K562 (cell line): ENCODE measurements at regions not wholly inside any gene's neighbourhood (a gene's known extent, or its start where the extent isn't known, plus 50 kb on each side); places are given as distances from the start of the nearest gene placed in this dataset.

Experiments
- ATAC-seq: fragments of 200-7000 bp; cut with Tn5 transposase; 3 replicates; pipeline ENCODE4 v1.9.1; 2020; ENCODE audit warnings: moderate library complexity
- BruUV-seq: library from RNA; stranded (reverse); fragments of 400-500 nt; replicated peaks from 2 replicates; lab custom pipeline; 2021; lab: Mats Ljungman, UMichigan
- CTCF ChIA-PET: fragments of 300-600 bp; formaldehyde crosslinking; extraction: SDS; loops from one replicate; lab custom pipeline; 2021; ENCODE audit warnings: low intra/inter-chr PET ratio; lab: Yijun Ruan, JAX
- POLR2A ChIA-PET: fragments of 300-600, 350-650 bp; sonication (Branson Sonifier 250); formaldehyde crosslinking; extraction: SDS; loops from one replicate; lab custom pipeline; 2021; ENCODE audit warnings: antibody characterized with exemption, inconsistent platforms; lab: Yijun Ruan, JAX
- DNase-seq, 4 experiments: peaks; one replicate each; pipeline versions ENCODE4 v3.0.0 to v3.0.0-alpha.2; 2011 to 2018; ENCODE audit warnings: low spot score in 3 of 4, mixed read lengths in 3 of 4; ENCODE audit errors: extremely low read depth in 1 of 4
- FAIRE-seq: peaks from 2 replicates; lab custom pipeline; 2011; peaks lifted over from hg19 to GRCh38; lab: Jason Lieb, UNC
- H2AFZ ChIP-seq: 2 replicates; pipeline ENCODE4 v1.6.0; 2011; ENCODE audit warnings: low read depth, low read length, control low read depth, inconsistent platforms
- H3K27ac ChIP-seq: fragments of 200-600 bp; 3 replicates; pipeline ENCODE4 v1.8.0; 2011; ENCODE audit warnings: low read depth, mild to moderate bottlenecking, control low read depth, inconsistent platforms, low read length, moderate library complexity, mixed read lengths; ENCODE audit errors: extremely low read depth
- H3K27me3 ChIP-seq, 2 experiments: fragments of 300-600 bp in 1 of 2; 2 replicates in 1 of 2; 3 replicates in 1 of 2; pipeline versions ENCODE4 v1.6.0 to v1.8.0; 2011; ENCODE audit warnings: inconsistent platforms in 2 of 2, low read length in 2 of 2, mild to moderate bottlenecking in 1 of 2, mixed read lengths in 1 of 2, moderate library complexity in 1 of 2; ENCODE audit not compliant: control insufficient read depth in 2 of 2, insufficient read depth in 2 of 2
- H3K36me3 ChIP-seq: fragments of 300-600 bp; 3 replicates; pipeline ENCODE4 v1.8.0; 2011; ENCODE audit warnings: mild to moderate bottlenecking, low read length, inconsistent platforms; ENCODE audit not compliant: control insufficient read depth, insufficient read depth
- H3K4me1 ChIP-seq, 2 experiments: fragments of 200-600 bp in 1 of 2; replicated peaks in 1 of 2; 2 replicates in 1 of 2; 3 replicates in 1 of 2; pipeline versions ENCODE4 v1.5.1 to v1.8.0; 2011; ENCODE audit warnings: inconsistent platforms in 2 of 2, low read length in 2 of 2, mild to moderate bottlenecking in 1 of 2, mixed read lengths in 1 of 2, moderate library complexity in 1 of 2; ENCODE audit not compliant: control insufficient read depth in 2 of 2, insufficient read depth in 2 of 2
- H3K4me2 ChIP-seq: 2 replicates; pipeline ENCODE4 v1.6.1; 2011; ENCODE audit warnings: low read length, control low read depth, inconsistent platforms, mixed read lengths; ENCODE audit not compliant: insufficient read depth
- H3K4me3 ChIP-seq: fragments of 200-600 bp; sonication (generic), shearing (Covaris generic); 2 replicates; pipeline ENCODE4 v1.5.1; 2016; ENCODE audit warnings: control low read depth, inconsistent platforms
- H3K79me2 ChIP-seq: fragments of 200-600 bp; 3 replicates; pipeline ENCODE4 v1.8.0; 2011; ENCODE audit warnings: low read length, inconsistent platforms; ENCODE audit not compliant: control insufficient read depth, insufficient read depth
- H3K9ac ChIP-seq, 2 experiments: 2 replicates each; pipeline versions ENCODE4 v1.6.0 to v1.6.1; 2011; ENCODE audit warnings: low read depth in 2 of 2, low read length in 2 of 2, control low read depth in 1 of 2, inconsistent platforms in 1 of 2, mild to moderate bottlenecking in 1 of 2, mixed read lengths in 1 of 2; ENCODE audit not compliant: insufficient read depth in 1 of 2
- H3K9me1 ChIP-seq: one replicate; pipeline ENCODE4 v1.6.0; 2011; ENCODE audit warnings: inconsistent platforms, mild to moderate bottlenecking, low read length, moderate library complexity; ENCODE audit not compliant: control insufficient read depth, insufficient read depth
- H3K9me3 ChIP-seq: replicated peaks from 2 replicates; pipeline ENCODE4 v1.5.1; 2011; ENCODE audit warnings: low read depth, low read length, inconsistent platforms; ENCODE audit not compliant: control insufficient read depth, insufficient read depth
- H4K20me1 ChIP-seq: replicated peaks from 2 replicates; pipeline ENCODE4 v1.6.1; 2011; ENCODE audit warnings: low read length, inconsistent platforms, mixed read lengths; ENCODE audit not compliant: control insufficient read depth, insufficient read depth
- CBX2 ChIP-seq: fragments of 200-600 bp; sonication (generic); IDR thresholded peaks from one replicate; pipeline ENCODE4 v1.6.1; 2012; ENCODE audit warnings: mild to moderate bottlenecking, low read length, inconsistent platforms; ENCODE audit not compliant: insufficient read depth, poor library complexity, severe bottlenecking
- CBX3 ChIP-seq, 2 experiments: IDR thresholded peaks; 1 replicate in 1 of 2; 2 replicates in 1 of 2; pipeline ENCODE4 v1.6.1; 2012; ENCODE audit warnings: inconsistent platforms in 2 of 2, low read length in 2 of 2, borderline replicate concordance in 1 of 2, control low read depth in 1 of 2
- CREB1 ChIP-seq, 2 experiments: sonication (generic) in 1 of 2; formaldehyde crosslinking in 1 of 2; IDR thresholded peaks; 2 replicates each; pipeline versions ENCODE4 v1.6.1 to v1.8.0; 2012 to 2022; ENCODE audit warnings: inconsistent platforms in 1 of 2, mild to moderate bottlenecking in 1 of 2, missing genetic modification reagents in 1 of 2, moderate library complexity in 1 of 2
- ELF1 ChIP-seq: fragments of 200-800 bp; sonication (Bioruptor generic); IDR thresholded peaks from 2 replicates; pipeline ENCODE4 v1.6.1; 2016; ENCODE audit warnings: missing genetic modification characterization, missing compliant biosample characterization
- HDAC1 ChIP-seq, 2 experiments: fragments of 450-650 bp; IDR thresholded peaks; 2 replicates each; pipeline ENCODE4 v1.6.1; 2016 to 2017; ENCODE audit warnings: inconsistent platforms in 1 of 2, mild to moderate bottlenecking in 1 of 2, moderate library complexity in 1 of 2
- MED1 ChIP-seq: sonication (generic); formaldehyde crosslinking; IDR thresholded peaks from 2 replicates; pipeline ENCODE4 v1.8.1; 2023; ENCODE audit warnings: missing genetic modification reagents, borderline replicate concordance
- NONO ChIP-seq, 2 experiments: fragments of 200-400 bp in 1 of 2; fragments of 450-650 bp in 1 of 2; formaldehyde crosslinking in 1 of 2; IDR thresholded peaks; 2 replicates each; pipeline ENCODE4 v1.6.1; 2017; ENCODE audit warnings: low read depth in 2 of 2, mild to moderate bottlenecking in 2 of 2, moderate library complexity in 2 of 2, low read length in 1 of 2
- PML ChIP-seq: IDR thresholded peaks from 2 replicates; pipeline ENCODE4 v1.6.1; 2012; ENCODE audit warnings: low read length, inconsistent platforms
- RBM14 ChIP-seq: fragments of 200-400 bp; formaldehyde crosslinking; IDR thresholded peaks from 2 replicates; pipeline ENCODE4 v1.6.1; 2018; ENCODE audit warnings: low read depth, mild to moderate bottlenecking, low read length, moderate library complexity, borderline replicate concordance; ENCODE audit not compliant: insufficient read depth
- RNF2 ChIP-seq: sonication (generic); IDR thresholded peaks from 2 replicates; pipeline ENCODE4 v1.6.1; 2016
- SNIP1 ChIP-seq: fragments of 450-650 bp; IDR thresholded peaks from 2 replicates; pipeline ENCODE4 v1.7.1; 2017; ENCODE audit warnings: low read depth, mild to moderate bottlenecking
- TRIM24 ChIP-seq, 2 experiments: fragments of 450-650 bp; IDR thresholded peaks; 2 replicates each; pipeline ENCODE4 v1.6.1; 2016
- ZBTB5 ChIP-seq: fragments of 450-650 bp; IDR thresholded peaks from 2 replicates; pipeline ENCODE4 v1.6.1; 2017; ENCODE audit warnings: antibody characterized with exemption
- ZNF175 ChIP-seq: fragments of 200-800 bp; sonication (Bioruptor generic); IDR thresholded peaks from 2 replicates; pipeline ENCODE4 v1.6.1; 2016; ENCODE audit warnings: low read depth, mild to moderate bottlenecking, missing genetic modification characterization, missing compliant biosample characterization
- ZNF212 ChIP-seq: fragments of 450-650 bp; formaldehyde crosslinking; IDR thresholded peaks from 2 replicates; pipeline ENCODE4 v1.4.0; 2020; ENCODE audit warnings: mild to moderate bottlenecking
- ZNF583 ChIP-seq: fragments of 250-450 bp; sonication (Bioruptor Pico); IDR thresholded peaks from 2 replicates; pipeline ENCODE4 v1.4.0; 2020
- whole genome bisulfite sequencing: fragments of 100-300 bp; shearing (Covaris generic); methylation state at CpG from one replicate; pipeline ENCODE4 v1.1.6; 2016; ENCODE audit warnings: low coverage, mixed read lengths; ENCODE audit not compliant: insufficient coverage; ENCODE audit errors: missing lambda C conversion rate; 5-methylcytosine and 5-hydroxymethylcytosine counted together
- in situ Hi-C: fragments of 300-500 bp; cut with MboI; formaldehyde crosslinking; loops from 4 replicates; pipeline ENCODE4 v1.15.0; 2018; ENCODE audit warnings: inconsistent platforms, mixed read lengths
- intact Hi-C: fragments of 100-400 bp; cut with micrococcal nuclease; formaldehyde crosslinking; loops from 2 replicates; pipeline ENCODE4 v1.14.2; 2022
- TF ChIP-seq, protein P1 (sequence below): fragments of 250-450 bp; sonication (Bioruptor Pico); IDR thresholded peaks from 2 replicates; pipeline ENCODE4 v1.8.0; 2022; ENCODE audit warnings: inconsistent platforms
- TF ChIP-seq, protein P2 (sequence below): fragments of 450-650 bp; formaldehyde crosslinking; conservative IDR thresholded peaks from 2 replicates; pipeline ENCODE4 v1.4.0; 2022; ENCODE audit warnings: mild to moderate bottlenecking, missing genetic modification characterization

DNA sequence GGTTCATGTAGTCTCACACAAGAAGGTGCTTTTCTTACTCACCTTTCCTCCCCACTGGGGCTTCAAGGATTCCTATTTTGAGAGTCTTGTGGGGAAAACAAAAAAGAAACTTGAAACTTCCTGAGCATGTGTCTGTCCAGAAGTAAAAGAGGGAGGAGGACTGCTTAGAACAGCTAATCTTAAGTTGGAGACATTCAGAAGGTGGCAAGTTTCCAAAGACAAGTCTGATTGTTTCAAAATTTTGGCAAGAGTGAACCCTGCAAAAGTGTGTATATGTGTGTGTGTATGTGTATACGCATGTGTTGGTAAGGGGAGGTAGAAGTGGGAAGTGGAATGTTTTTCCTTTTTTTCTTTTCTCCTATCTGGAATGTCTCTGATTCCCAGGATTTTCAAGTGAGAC is 189.0 kb upstream of the FRMPD4 start (continued):
- no peak for TF ChIP-seq NONO (IDR thresholded peaks at IDR 0.05; ENCODE audit: low read depth in 2 of 2, low read length in 1 of 2)
- no peak for TF ChIP-seq TRIM24 (IDR thresholded peaks at IDR 0.05)
- TF ChIP-seq CBX3 (IDR thresholded peaks at IDR 0.05; ENCODE audit: borderline replicate concordance in 1 of 2, low read length in 2 of 2), result no peak

DNA sequence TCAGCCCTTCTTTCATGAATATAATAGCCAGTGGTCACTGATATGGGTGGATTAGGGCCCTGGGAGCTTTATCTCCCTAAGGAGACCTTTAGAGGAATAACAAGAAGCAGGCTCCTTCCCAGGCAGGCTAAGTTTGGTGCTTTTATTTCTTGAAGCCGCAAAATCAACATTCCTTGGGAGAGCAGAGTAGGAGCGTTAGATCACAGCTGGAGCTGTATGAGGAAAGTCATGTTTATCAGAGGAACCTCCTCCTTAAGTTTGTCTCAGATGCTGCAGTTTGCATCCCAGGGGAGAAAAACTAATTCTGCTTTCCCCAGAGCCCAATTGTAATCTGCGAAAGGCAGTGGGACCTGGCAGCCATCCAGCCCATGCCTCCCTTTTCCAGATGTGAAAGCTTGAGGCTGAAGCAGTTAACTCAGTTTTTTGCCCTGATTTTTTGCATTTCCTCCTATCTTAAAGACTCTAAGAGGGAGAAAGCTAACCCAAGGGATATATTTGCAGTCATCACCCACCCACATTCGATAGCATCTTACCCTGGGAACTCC is 186.0 kb upstream of the FRMPD4 start:
- Histone ChIP-seq H3K27ac (no peak overlapping the region), H3K4me2 (no peak overlapping the region), H2AFZ (no peak overlapping the region), H3K79me2 (no peaks in the 10 kb centered on the region), H3K9me3 (no peaks in the 10 kb centered on the region), H3K36me3 (no peaks in the 10 kb centered on the region), H3K27me3 (no peaks in the 10 kb centered on the region), H3K4me1 (no peaks in the 10 kb centered on the region), H3K9me1 (no peaks in the 10 kb centered on the region), H3K4me3 (no peak overlapping the region), H4K20me1 (no peaks in the 10 kb centered on the region), H3K9ac (no peak overlapping the region)
- ATAC-seq (no peak), FAIRE-seq (no peak), DNase-seq (no peak)
- ChIA-PET POLR2A (no interaction called here), CTCF (no interaction called here)
- intact Hi-C loops (no loop called here), in situ Hi-C loops (no loop called here)
- no TSS peak for BruUV-seq
- 0% methylated on average over 4 of the region's 4 CpGs for WGBS
- no peak for TF ChIP-seq CBX2
- no peak for TF ChIP-seq ZBTB5
- no peak for TF ChIP-seq ELF1
- TF ChIP-seq ZNF583, result no peak
- no peak for TF ChIP-seq PML
- no peak for TF ChIP-seq CREB1 (IDR thresholded peaks at IDR 0.05)
- TF ChIP-seq CREB1 (CRISPR knock-in tag; IDR thresholded peaks at IDR 0.05), result no peak
- TF ChIP-seq, protein P1, sequence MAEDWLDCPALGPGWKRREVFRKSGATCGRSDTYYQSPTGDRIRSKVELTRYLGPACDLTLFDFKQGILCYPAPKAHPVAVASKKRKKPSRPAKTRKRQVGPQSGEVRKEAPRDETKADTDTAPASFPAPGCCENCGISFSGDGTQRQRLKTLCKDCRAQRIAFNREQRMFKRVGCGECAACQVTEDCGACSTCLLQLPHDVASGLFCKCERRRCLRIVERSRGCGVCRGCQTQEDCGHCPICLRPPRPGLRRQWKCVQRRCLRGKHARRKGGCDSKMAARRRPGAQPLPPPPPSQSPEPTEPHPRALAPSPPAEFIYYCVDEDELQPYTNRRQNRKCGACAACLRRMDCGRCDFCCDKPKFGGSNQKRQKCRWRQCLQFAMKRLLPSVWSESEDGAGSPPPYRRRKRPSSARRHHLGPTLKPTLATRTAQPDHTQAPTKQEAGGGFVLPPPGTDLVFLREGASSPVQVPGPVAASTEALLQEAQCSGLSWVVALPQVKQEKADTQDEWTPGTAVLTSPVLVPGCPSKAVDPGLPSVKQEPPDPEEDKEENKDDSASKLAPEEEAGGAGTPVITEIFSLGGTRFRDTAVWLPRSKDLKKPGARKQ (CRISPR knock-in tag), result no peak
- TF ChIP-seq HDAC1 (IDR thresholded peaks at IDR 0.05), result no peak
- no peak for TF ChIP-seq RNF2
- no peak for TF ChIP-seq MED1
- TF ChIP-seq, protein P2, sequence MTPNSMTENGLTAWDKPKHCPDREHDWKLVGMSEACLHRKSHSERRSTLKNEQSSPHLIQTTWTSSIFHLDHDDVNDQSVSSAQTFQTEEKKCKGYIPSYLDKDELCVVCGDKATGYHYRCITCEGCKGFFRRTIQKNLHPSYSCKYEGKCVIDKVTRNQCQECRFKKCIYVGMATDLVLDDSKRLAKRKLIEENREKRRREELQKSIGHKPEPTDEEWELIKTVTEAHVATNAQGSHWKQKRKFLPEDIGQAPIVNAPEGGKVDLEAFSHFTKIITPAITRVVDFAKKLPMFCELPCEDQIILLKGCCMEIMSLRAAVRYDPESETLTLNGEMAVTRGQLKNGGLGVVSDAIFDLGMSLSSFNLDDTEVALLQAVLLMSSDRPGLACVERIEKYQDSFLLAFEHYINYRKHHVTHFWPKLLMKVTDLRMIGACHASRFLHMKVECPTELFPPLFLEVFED (CRISPR knock-in tag), result no peak
- TF ChIP-seq RBM14, result no peak
- TF ChIP-seq ZNF212, result no peak
- no peak for TF ChIP-seq ZNF175 (CRISPR knock-in tag)
- TF ChIP-seq SNIP1, result no peak
